ENCODE measurements at regions not wholly inside any gene's neighbourhood (a gene's known extent, or its start where the extent isn't known, plus 50 kb on each side); places are given as distances from the start of the nearest gene placed in this dataset.

- ATAC-seq = peak; percentile 57
- no peak overlapping the region for H3K27ac ChIP-seq
- no peak overlapping the region for H3K4me3 ChIP-seq
- no peaks in the 10 kb centered on the region for H3K4me1 ChIP-seq
- intact Hi-C loops (cut with DNase I) = no loop called here
- DNase-seq = no peak
- no peak for TF ChIP-seq CTCF (IDR thresholded peaks at IDR 0.05)
- no peaks in the 10 kb centered on the region for H3K36me3 ChIP-seq
- no peaks in the 10 kb centered on the region for H3K9me3 ChIP-seq
- H3K27me3 ChIP-seq = no peaks in the 10 kb centered on the region
Observed at GRCh38 chr10:5314840-5315239, 49.9 kb upstream of the UCN3 start.
